WTC11 (cell line): ENCODE measurements at regions not wholly inside any gene's neighbourhood (a gene's known extent, or its start where the extent isn't known, plus 50 kb on each side); places are given as distances from the start of the nearest gene placed in this dataset.

Experiments
- ATF3 ChIP-seq: sonication (generic); formaldehyde crosslinking; conservative IDR thresholded peaks from 2 replicates; pipeline ENCODE4 v1.8.1; 2022; ENCODE audit warnings: mild to moderate bottlenecking, missing genetic modification reagents
- CTCF ChIP-seq: fragments of 200-600 bp; IDR thresholded peaks from 2 replicates; pipeline ENCODE4 v1.8.0; 2022; ENCODE audit warnings: antibody characterized with exemption
- E2F5 ChIP-seq: sonication (generic); formaldehyde crosslinking; IDR thresholded peaks from 2 replicates; pipeline ENCODE4 v1.8.1; 2022; ENCODE audit warnings: mild to moderate bottlenecking, moderate library complexity, missing genetic modification reagents
- NFYB ChIP-seq: sonication (generic); formaldehyde crosslinking; conservative IDR thresholded peaks from 2 replicates; pipeline ENCODE4 v1.8.0; 2022; ENCODE audit warnings: low read depth, missing genetic modification reagents
- TCF7 ChIP-seq: sonication (generic); formaldehyde crosslinking; IDR thresholded peaks from 2 replicates; pipeline ENCODE4 v1.8.0; 2022; ENCODE audit warnings: mild to moderate bottlenecking, low read depth, missing genetic modification reagents, moderate library complexity
- TEAD1 ChIP-seq: sonication (generic); formaldehyde crosslinking; IDR thresholded peaks from 2 replicates; pipeline ENCODE4 v1.8.0; 2022; ENCODE audit warnings: mild to moderate bottlenecking, missing genetic modification reagents
- ZBTB43 ChIP-seq: sonication (generic); formaldehyde crosslinking; IDR thresholded peaks from 2 replicates; pipeline ENCODE4 v1.8.1; 2023; ENCODE audit warnings: mild to moderate bottlenecking, missing genetic modification reagents

GRCh38 chr5:89916131-89916530 lies 493.4 kb downstream of the CETN3 start:
- TF ChIP-seq ZBTB43 (CRISPR knock-in tag) (no peak), E2F5 (CRISPR knock-in tag) (no peak), CTCF (no peak), ATF3 (CRISPR knock-in tag) (no peak), TCF7 (no peak), NFYB (no peak), TEAD1 (CRISPR knock-in tag) (no peak)
